PC-9 (cell line): ENCODE measurements at regions not wholly inside any gene's neighbourhood (a gene's known extent, or its start where the extent isn't known, plus 50 kb on each side); places are given as distances from the start of the nearest gene placed in this dataset.

Experiments used
- BruUV-seq: library from RNA; stranded (reverse); fragments of 400-500 nt; replicated peaks from 2 replicates; lab custom pipeline; 2021; lab: Mats Ljungman, UMichigan
- CTCF ChIA-PET: fragments of 300-600 bp; sonication (Branson Sonifier 250); formaldehyde crosslinking; loops from one replicate; lab custom pipeline; 2022; ENCODE audit warnings: antibody characterized with exemption; lab: Charles Lee
- POLR2A ChIA-PET: fragments of 300-600 bp; sonication (Branson Sonifier 250); formaldehyde crosslinking; loops from one replicate; lab custom pipeline; 2022; ENCODE audit warnings: antibody characterized with exemption; ENCODE audit not compliant: unreplicated experiment; lab: Charles Lee
- DNase-seq, 2 experiments: peaks; one replicate each; pipeline versions ENCODE4 v3.0.0 to v3.0.0-alpha.2; 2015 to 2022; ENCODE audit warnings: mixed read lengths in 1 of 2
- H2AFZ ChIP-seq: fragments of 200-600 bp; sonication (generic); 2 replicates; pipeline ENCODE4 v1.8.1; 2017; ENCODE audit warnings: antibody characterized with exemption
- H3F3A ChIP-seq: fragments of 200-600 bp; sonication (generic); 2 replicates; pipeline ENCODE4 v1.8.1; 2017; ENCODE audit warnings: antibody characterized with exemption, mild to moderate bottlenecking, low read depth; ENCODE audit not compliant: insufficient read depth
- H3K27ac ChIP-seq: fragments of 200-600 bp; sonication (generic); 2 replicates; pipeline ENCODE4 v1.6.1; 2016; ENCODE audit warnings: mixed run types
- H3K27me3 ChIP-seq: fragments of 200-600 bp; sonication (generic); 2 replicates; pipeline ENCODE4 v1.6.1; 2016; ENCODE audit warnings: low read depth, mixed run types; ENCODE audit not compliant: insufficient read depth
- H3K36me3 ChIP-seq: fragments of 200-600 bp; sonication (generic); 2 replicates; pipeline ENCODE4 v1.6.1; 2016; ENCODE audit warnings: low read depth, mixed run types
- H3K4me1 ChIP-seq: fragments of 200-600 bp; sonication (generic); replicated peaks from 2 replicates; pipeline ENCODE4 v1.6.1; 2016; ENCODE audit warnings: mixed run types; ENCODE audit not compliant: insufficient read depth
- H3K4me2 ChIP-seq: fragments of 200-600 bp; sonication (generic); 2 replicates; pipeline ENCODE4 v1.6.1; 2017; ENCODE audit warnings: mixed run types
- H3K4me3 ChIP-seq: fragments of 200-600 bp; sonication (generic); 2 replicates; pipeline ENCODE4 v1.6.1; 2016; ENCODE audit warnings: mixed run types
- H3K79me2 ChIP-seq: fragments of 200-600 bp; sonication (generic); 2 replicates; pipeline ENCODE4 v1.6.1; 2017; ENCODE audit warnings: low read depth, mixed run types
- H3K9me2 ChIP-seq: fragments of 200-600 bp; sonication (generic); 2 replicates; pipeline ENCODE4 v1.8.1; 2017; ENCODE audit warnings: mild to moderate bottlenecking; ENCODE audit not compliant: insufficient read depth
- H3K9me3 ChIP-seq: fragments of 200-600 bp; sonication (generic); 2 replicates; pipeline ENCODE4 v1.8.1; 2016; ENCODE audit warnings: low read depth; ENCODE audit not compliant: insufficient read depth
- H4K20me1 ChIP-seq: fragments of 200-600 bp; sonication (generic); 2 replicates; pipeline ENCODE4 v1.8.1; 2017; ENCODE audit not compliant: insufficient read depth
- CTCF ChIP-seq: fragments of 200-600 bp; sonication (generic); conservative IDR thresholded peaks from 2 replicates; pipeline ENCODE4 v1.6.1; 2017; ENCODE audit warnings: mixed run types, antibody characterized with exemption, mild to moderate bottlenecking, moderate library complexity
- EZH2 ChIP-seq: fragments of 200-600 bp; sonication (generic); IDR thresholded peaks from 2 replicates; pipeline ENCODE4 v1.8.0; 2017; ENCODE audit warnings: antibody characterized with exemption, low read depth
- intact Hi-C: fragments of 100-400 bp; cut with micrococcal nuclease; formaldehyde crosslinking; loops from one replicate; pipeline ENCODE4 v1.10.0; 2022; ENCODE audit not compliant: unreplicated experiment

GRCh38 chr6:12414096-12414675 is 124.0 kb downstream of the EDN1 start:
- Histone ChIP-seq H4K20me1 (no peaks in the 10 kb centered on the region), H3K4me3 (no peak overlapping the region), H3K27ac (no peak overlapping the region), H3K27me3 (no peaks in the 10 kb centered on the region), H3K9me2 (no peaks in the 10 kb centered on the region), H3K79me2 (no peaks in the 10 kb centered on the region), H3K9me3 (no peaks in the 10 kb centered on the region), H3F3A (no peaks in the 10 kb centered on the region), H3K4me2 (no peak overlapping the region), H3K36me3 (no peaks in the 10 kb centered on the region), H2AFZ (no peak overlapping the region), H3K4me1 (no peaks in the 10 kb centered on the region)
- no peak for DNase-seq
- CTCF ChIA-PET = no interaction called here
- intact Hi-C loops = no loop called here
- no TSS peak for BruUV-seq
- TF ChIP-seq CTCF = no peak
- POLR2A ChIA-PET = interaction anchor here (0.7 kb wide), 1 partner anchor 214 kb away, joined by 3 read pairs; no protein-coding TSS in a partner anchor

DNA sequence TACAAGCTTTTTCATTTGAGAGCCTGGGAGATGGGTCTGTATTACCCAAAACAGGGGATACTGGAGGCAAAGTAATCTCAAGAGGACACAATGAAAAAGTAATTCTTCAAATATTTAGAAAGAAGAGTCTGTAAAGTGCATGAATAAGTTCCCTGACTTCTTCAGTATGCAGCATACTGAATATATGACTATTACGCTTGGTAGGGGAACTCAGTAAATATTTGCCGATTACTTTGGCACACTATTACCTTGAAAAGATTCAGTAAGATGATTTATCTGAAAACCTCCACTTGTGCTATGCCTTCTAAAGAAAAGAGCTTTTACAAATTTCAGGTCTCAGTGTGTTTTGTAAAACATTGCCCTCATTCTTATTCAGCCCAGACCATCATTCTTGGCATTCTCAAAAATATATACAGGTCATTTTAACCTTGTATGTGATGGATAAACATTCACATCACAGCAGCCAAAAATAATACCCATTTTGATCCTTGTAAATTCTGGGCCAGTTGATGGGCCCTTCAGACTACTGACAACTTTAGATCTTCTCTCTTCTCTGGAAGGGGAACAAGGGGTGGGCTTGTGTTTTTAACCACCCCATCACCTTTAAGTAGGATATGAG is 125.9 kb downstream of the EDN1 start:
- H3K9me2 ChIP-seq = no peaks in the 10 kb centered on the region
- CTCF ChIA-PET = no interaction called here
- no peaks in the 10 kb centered on the region for H3K36me3 ChIP-seq
- H4K20me1 ChIP-seq = no peaks in the 10 kb centered on the region
- no TSS peak for BruUV-seq
- H3K9me3 ChIP-seq = no peaks in the 10 kb centered on the region
- no peak overlapping the region for H2AFZ ChIP-seq
- no peaks in the 10 kb centered on the region for H3K4me1 ChIP-seq
- H3K4me3 ChIP-seq = no peak overlapping the region
- no peaks in the 10 kb centered on the region for H3F3A ChIP-seq
- H3K4me2 ChIP-seq = no peak overlapping the region
- POLR2A ChIA-PET = interaction anchor here (0.5 to 0.6 kb wide), 2 partner anchors 68 to 92 kb away, joined by 5 to 14 read pairs; no protein-coding TSS in a partner anchor
- intact Hi-C loops = no loop called here
- DNase-seq = no peak
- TF ChIP-seq CTCF = no peak
- no peak for TF ChIP-seq EZH2
- no peaks in the 10 kb centered on the region for H3K27me3 ChIP-seq
- no peaks in the 10 kb centered on the region for H3K79me2 ChIP-seq
- H3K27ac ChIP-seq = no peak overlapping the region

DNA sequence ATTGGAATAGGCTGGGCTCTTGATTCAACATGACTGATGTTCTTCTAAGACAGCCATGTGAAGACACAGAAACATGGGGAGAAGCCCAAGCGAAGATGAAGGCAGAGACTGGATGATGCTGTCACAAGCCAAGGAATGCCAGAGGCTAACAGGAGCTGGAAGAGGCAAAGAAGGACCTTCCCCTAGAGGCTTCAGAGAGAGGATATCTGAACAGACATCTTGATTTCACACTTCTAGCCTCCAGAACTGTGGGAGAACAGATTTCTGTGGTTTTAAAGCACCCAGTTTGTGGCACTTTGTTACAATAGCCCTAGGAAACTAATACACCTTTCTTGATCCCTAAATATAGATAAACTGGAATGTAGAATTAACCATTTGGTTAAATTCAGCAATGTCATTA is 127.0 kb downstream of the EDN1 start:
- Histone ChIP-seq H3K27me3 (no peaks in the 10 kb centered on the region), H3K4me3 (no peak overlapping the region), H3K9me3 (no peaks in the 10 kb centered on the region), H3K79me2 (no peaks in the 10 kb centered on the region), H2AFZ (no peak overlapping the region), H3K9me2 (no peaks in the 10 kb centered on the region), H3K4me2 (no peak overlapping the region), H3K36me3 (no peaks in the 10 kb centered on the region), H3K27ac (no peak overlapping the region), H3F3A (no peaks in the 10 kb centered on the region), H3K4me1 (no peaks in the 10 kb centered on the region), H4K20me1 (no peaks in the 10 kb centered on the region)
- ChIA-PET POLR2A (no interaction called here), CTCF (no interaction called here)
- no peak for DNase-seq
- no TSS peak for BruUV-seq
- TF ChIP-seq EZH2 = no peak
- TF ChIP-seq CTCF = no peak
- intact Hi-C loops = no loop called here
